ENCODE measurements at regions not wholly inside any gene's neighbourhood (a gene's known extent, or its start where the extent isn't known, plus 50 kb on each side); places are given as distances from the start of the nearest gene placed in this dataset.

GRCh38 chr11:34564406-34564805 lies 50.8 kb upstream of the ELF5 start:
- FAIRE-seq: no peak
- DNase-seq (ENCODE audit: insufficient read length, low spot score): no peak

- FAIRE-seq (no peak), DNase-seq (ENCODE audit: insufficient read length, low spot score) (no peak)
Measured at GRCh38 chr11:34564807-34565241, 51.2 kb upstream of the ELF5 start.

GRCh38 chr11:34565417-34566207 lies 52.0 kb upstream of the ELF5 start:
- FAIRE-seq: peak; percentile 80

GRCh38 chr11:34566208-34566551 lies 52.6 kb upstream of the ELF5 start:
- FAIRE-seq: no peak
- no peak for DNase-seq (ENCODE audit: insufficient read length, low spot score)

More at GRCh38 chr11:34565417-34566207, 52.0 kb upstream of the ELF5 start:
- no peak for DNase-seq (ENCODE audit: insufficient read length, low spot score)

GRCh38 chr11:34566736-34567135 lies 53.1 kb upstream of the ELF5 start:
- FAIRE-seq (no peak), DNase-seq (ENCODE audit: insufficient read length, low spot score) (no peak)

- no peak for DNase-seq (ENCODE audit: insufficient read length, low spot score)
- FAIRE-seq: no peak
Measured at GRCh38 chr11:34567733-34568132, 53.2 kb upstream of the EHF start.

GRCh38 chr11:34570584-34570983 lies 50.3 kb upstream of the EHF start:
- FAIRE-seq (no peak), DNase-seq (ENCODE audit: insufficient read length, low spot score) (no peak)

Data from GM19239 (cell line).